CD4-positive, alpha-beta T cell treated with Interleukin-15 for 4 hours (primary cell): ENCODE measurements at regions not wholly inside any gene's neighbourhood (a gene's known extent, or its start where the extent isn't known, plus 50 kb on each side); places are given as distances from the start of the nearest gene placed in this dataset.
"Not testable (repeated sequence)": the region's sequence is repeated elsewhere in the genome, so short reads cannot be mapped to it uniquely, and the experiment has no call there.

Experiments used
- DNase-seq: peaks from one replicate; pipeline ENCODE4 v3.0.0-alpha.2; 2020; ENCODE audit warnings: low spot score

- no peak for DNase-seq
These were observed 467.8 kb downstream of the PCDH7 start for GRCh38 chr4:31187979-31188378.

GRCh38 chr4:31189938-31190337, 469.8 kb downstream of the PCDH7 start:
- no peak for DNase-seq

- no peak for DNase-seq
These were observed 470.5 kb downstream of the PCDH7 start for GRCh38 chr4:31190671-31191070.

GRCh38 chr4:31192341-31192740, 472.2 kb downstream of the PCDH7 start:
- no peak for DNase-seq

- DNase-seq, result no peak
These were observed 473.4 kb downstream of the PCDH7 start for GRCh38 chr4:31193521-31193920.

- DNase-seq, result no peak
These were observed 474.7 kb downstream of the PCDH7 start for GRCh38 chr4:31194823-31195222.

- no peak for DNase-seq
These were observed 479.5 kb downstream of the PCDH7 start for GRCh38 chr4:31199644-31200043.

- DNase-seq, result not testable (repeated sequence)
These were observed 481.9 kb downstream of the PCDH7 start for GRCh38 chr4:31202054-31202453.

- DNase-seq, result no peak
These were observed 484.7 kb downstream of the PCDH7 start for GRCh38 chr4:31204874-31205273.

- no peak for DNase-seq
These were observed 500.8 kb downstream of the PCDH7 start for GRCh38 chr4:31220921-31221320.

- DNase-seq, result no peak
These were observed 507.9 kb downstream of the PCDH7 start for GRCh38 chr4:31228068-31228467.

- DNase-seq, result no peak
These were observed 510.4 kb downstream of the PCDH7 start for GRCh38 chr4:31230594-31230993.

GRCh38 chr4:31234494-31234893, 514.3 kb downstream of the PCDH7 start:
- no peak for DNase-seq

GRCh38 chr4:31234901-31235300, 514.7 kb downstream of the PCDH7 start:
- no peak for DNase-seq

- no peak for DNase-seq
These were observed 516.0 kb downstream of the PCDH7 start for GRCh38 chr4:31236020-31236638.

- no peak for DNase-seq
These were observed 516.5 kb downstream of the PCDH7 start for GRCh38 chr4:31236639-31237173.

- no peak for DNase-seq
These were observed 517.1 kb downstream of the PCDH7 start for GRCh38 chr4:31237233-31237632.

GRCh38 chr4:31239886-31240285, 519.7 kb downstream of the PCDH7 start:
- DNase-seq, result no peak

GRCh38 chr4:31241504-31242106, 521.4 kb downstream of the PCDH7 start:
- no peak for DNase-seq

GRCh38 chr4:31246856-31247255, 526.7 kb downstream of the PCDH7 start:
- DNase-seq, result no peak

GRCh38 chr4:31259119-31259518, 539.0 kb downstream of the PCDH7 start:
- no peak for DNase-seq

GRCh38 chr4:31261632-31262031, 541.5 kb downstream of the PCDH7 start:
- no peak for DNase-seq

- not testable (repeated sequence) for DNase-seq
These were observed 545.9 kb downstream of the PCDH7 start for GRCh38 chr4:31266094-31266493.
